DND-41 (cell line): ENCODE measurements at regions not wholly inside any gene's neighbourhood (a gene's known extent, or its start where the extent isn't known, plus 50 kb on each side); places are given as distances from the start of the nearest gene placed in this dataset.

ENCODE experiments used
- CTCF ChIP-seq: IDR thresholded peaks from 2 replicates; pipeline ENCODE4 v1.5.1; 2012; ENCODE audit warnings: borderline replicate concordance, low read length, moderate library complexity, mild to moderate bottlenecking; ENCODE audit not compliant: poor library complexity, severe bottlenecking; ENCODE audit errors: extremely low read depth
- EZH2 ChIP-seq: IDR thresholded peaks from 3 replicates; pipeline ENCODE4 v1.6.1; 2012; ENCODE audit warnings: borderline replicate concordance, low read depth, mild to moderate bottlenecking, moderate library complexity, low read length, inconsistent platforms; ENCODE audit not compliant: severe bottlenecking

- TF ChIP-seq CTCF (no peak), EZH2 (no peak)
Observed at GRCh38 chr5:106454050-106454449, 1216.7 kb downstream of the EFNA5 start.
